Epithelial cell of prostate (primary cell): ENCODE measurements at regions not wholly inside any gene's neighbourhood (a gene's known extent, or its start where the extent isn't known, plus 50 kb on each side); places are given as distances from the start of the nearest gene placed in this dataset.

ENCODE experiments used
- DNase-seq: peaks from one replicate; pipeline ENCODE4 v3.0.0-alpha.2; 2011; ENCODE audit warnings: low read depth, low spot score
- H3K27ac ChIP-seq: fragments of 450-650 bp; 2 replicates; pipeline ENCODE4 v1.5.1; 2017; ENCODE audit warnings: mild to moderate bottlenecking

- DNase-seq, result no peak
- H3K27ac ChIP-seq, result no peak overlapping the region
These were observed 103.7 kb upstream of the CD96 start for GRCh38 chr3:111438283-111438682.

GRCh38 chr3:111454551-111454950, 87.4 kb upstream of the CD96 start:
- no peak overlapping the region for H3K27ac ChIP-seq
- no peak for DNase-seq

GRCh38 chr3:111465081-111465670, 76.8 kb upstream of the CD96 start:
- no peak overlapping the region for H3K27ac ChIP-seq
- no peak for DNase-seq

GRCh38 chr3:111470032-111470431, 72.0 kb upstream of the CD96 start:
- no peak overlapping the region for H3K27ac ChIP-seq
- DNase-seq, result no peak

GRCh38 chr3:111471831-111472230, 70.2 kb upstream of the CD96 start:
- no peak for DNase-seq
- no peak overlapping the region for H3K27ac ChIP-seq

GRCh38 chr3:111472556-111472955, 69.4 kb upstream of the CD96 start:
- no peak overlapping the region for H3K27ac ChIP-seq
- no peak for DNase-seq

GRCh38 chr3:111473550-111473949, 68.4 kb upstream of the CD96 start:
- no peak overlapping the region for H3K27ac ChIP-seq
- no peak for DNase-seq

- H3K27ac ChIP-seq, result no peak overlapping the region
- no peak for DNase-seq
These were observed 65.3 kb upstream of the CD96 start for GRCh38 chr3:111476701-111477100.

GRCh38 chr3:111480091-111480490, 61.9 kb upstream of the CD96 start:
- H3K27ac ChIP-seq, result no peak overlapping the region
- no peak for DNase-seq

GRCh38 chr3:111481551-111481950, 60.4 kb upstream of the CD96 start:
- no peak for DNase-seq
- H3K27ac ChIP-seq, result no peak overlapping the region

- no peak for DNase-seq
- no peak overlapping the region for H3K27ac ChIP-seq
These were observed 59.4 kb upstream of the CD96 start for GRCh38 chr3:111482574-111482973.

- no peak for DNase-seq
- no peak overlapping the region for H3K27ac ChIP-seq
These were observed 56.9 kb upstream of the CD96 start for GRCh38 chr3:111485086-111485485.
